ENCODE measurements at regions not wholly inside any gene's neighbourhood (a gene's known extent, or its start where the extent isn't known, plus 50 kb on each side); places are given as distances from the start of the nearest gene placed in this dataset.
"Not testable (repeated sequence)": the region's sequence is repeated elsewhere in the genome, so short reads cannot be mapped to it uniquely, and the experiment has no call there.

DNA sequence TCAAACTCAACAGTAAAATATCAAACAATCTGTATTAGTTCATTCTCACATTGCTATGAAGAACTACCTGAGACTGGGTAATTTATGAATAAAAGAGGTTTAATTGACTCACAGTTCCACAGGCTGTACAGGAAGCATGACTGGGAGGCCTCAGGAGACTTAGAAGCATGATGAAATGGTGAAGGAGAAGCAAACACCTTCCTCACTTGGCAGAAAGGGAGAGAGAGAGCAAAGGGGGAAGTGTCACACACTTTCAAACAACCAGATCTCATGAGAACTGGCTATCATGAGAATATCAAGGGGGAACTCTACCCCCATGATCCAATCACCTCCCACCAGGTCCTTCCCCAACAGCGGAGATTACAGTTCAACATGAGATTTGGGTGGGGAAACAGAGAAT, 198.5 kb upstream of the CRIM1 start:
- DNase-seq = not testable (repeated sequence)

- no peak for DNase-seq
Measured at GRCh38 chr2:36147670-36148390, 207.7 kb upstream of the CRIM1 start.

DNA sequence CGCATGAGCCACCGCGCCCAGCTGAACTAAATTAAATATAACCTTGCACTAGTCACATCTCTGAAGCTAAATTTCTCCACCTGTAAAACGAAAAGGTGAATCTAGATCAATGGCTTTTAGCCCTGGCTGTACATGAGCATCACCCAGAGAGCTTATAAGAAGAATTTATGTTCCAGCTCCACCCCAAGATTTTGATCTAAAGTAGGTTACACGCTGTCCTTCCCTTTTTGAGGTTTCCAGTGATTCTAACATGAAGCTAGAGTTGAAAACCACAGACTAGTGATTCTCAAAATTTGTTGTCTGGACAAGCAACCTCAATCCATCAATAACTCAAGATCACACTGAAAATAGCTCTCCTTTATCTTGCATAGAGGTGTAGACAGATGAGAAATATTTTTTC, 208.8 kb upstream of the CRIM1 start:
- DNase-seq = no peak

DNA sequence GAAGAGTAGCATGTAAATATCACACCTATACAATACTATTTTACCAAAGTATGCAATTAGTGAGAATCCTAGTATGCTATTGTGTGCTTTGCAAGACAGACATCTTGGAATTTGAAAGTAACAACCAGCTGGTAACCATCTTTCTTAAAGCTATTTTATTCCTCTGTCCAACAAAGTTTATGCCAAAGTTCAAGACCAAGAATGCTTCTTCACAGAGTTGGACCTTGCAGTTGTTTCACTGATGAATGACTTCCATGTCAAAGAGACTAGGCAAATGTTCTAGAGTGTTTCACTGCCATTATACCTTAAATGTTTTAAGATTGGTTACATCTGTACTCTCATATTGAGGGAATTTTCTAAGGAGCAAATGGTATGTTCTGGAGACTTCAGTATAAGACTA, 215.2 kb upstream of the CRIM1 start:
- DNase-seq = no peak

DNA sequence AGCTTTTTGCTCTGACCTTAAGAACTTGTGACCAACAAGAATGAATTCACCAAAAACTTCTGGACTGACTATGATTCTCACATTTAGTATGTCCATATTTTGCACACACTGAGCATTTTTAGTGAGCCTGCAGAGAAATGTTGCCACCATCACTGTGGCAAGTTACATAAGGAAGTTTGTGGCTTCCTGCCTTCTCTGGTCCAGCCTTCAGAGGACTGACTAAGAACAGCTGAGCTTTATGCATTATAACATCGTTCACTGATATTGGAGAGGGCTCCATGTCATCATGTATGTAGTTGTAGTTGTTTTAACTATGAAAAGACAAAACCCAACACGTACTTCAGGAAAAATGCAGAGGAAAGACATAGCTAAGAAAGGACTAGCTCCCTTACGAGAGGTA, 218.0 kb upstream of the CRIM1 start:
- no peak for DNase-seq

- DNase-seq = no peak
Measured at GRCh38 chr2:36134281-36134680, 221.3 kb upstream of the CRIM1 start.

DNA sequence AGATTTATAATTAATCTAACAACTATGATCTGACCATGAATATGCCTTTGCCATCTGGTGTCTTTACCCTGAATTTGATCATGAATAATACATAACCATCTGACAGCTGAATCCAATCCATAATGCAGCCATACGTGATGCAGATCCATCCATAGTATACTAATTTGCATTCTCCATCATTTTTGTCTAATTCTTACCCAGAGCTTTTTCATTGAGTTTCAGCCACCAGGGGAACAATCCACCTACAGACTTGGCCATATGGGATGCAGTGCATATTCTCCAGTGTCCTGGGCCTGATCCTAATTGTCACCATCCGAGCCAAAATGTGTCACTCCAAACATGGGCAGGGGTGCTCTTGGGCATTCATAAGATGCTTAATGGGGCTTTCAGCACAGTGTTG, 227.2 kb upstream of the CRIM1 start:
- DNase-seq = no peak

DNA sequence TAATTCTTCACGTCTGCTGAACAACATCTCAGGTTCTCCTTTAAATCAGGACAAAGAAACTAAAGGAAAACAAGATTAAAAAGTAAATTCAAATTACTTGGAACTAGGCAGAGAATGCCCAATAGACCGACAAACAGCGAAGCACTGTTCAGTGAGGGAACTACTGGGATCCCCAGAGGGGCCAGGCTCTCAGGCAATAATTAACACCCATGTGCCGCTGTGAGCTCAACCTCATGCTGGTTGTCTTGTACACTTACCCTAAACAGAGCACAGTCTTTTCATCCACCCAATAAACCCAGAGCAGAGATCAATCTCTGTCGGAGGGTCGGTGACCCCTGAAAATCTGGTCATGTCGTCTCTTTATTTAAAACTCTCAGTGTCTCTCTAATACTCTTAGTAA, 229.9 kb upstream of the CRIM1 start:
- DNase-seq = no peak

DNA sequence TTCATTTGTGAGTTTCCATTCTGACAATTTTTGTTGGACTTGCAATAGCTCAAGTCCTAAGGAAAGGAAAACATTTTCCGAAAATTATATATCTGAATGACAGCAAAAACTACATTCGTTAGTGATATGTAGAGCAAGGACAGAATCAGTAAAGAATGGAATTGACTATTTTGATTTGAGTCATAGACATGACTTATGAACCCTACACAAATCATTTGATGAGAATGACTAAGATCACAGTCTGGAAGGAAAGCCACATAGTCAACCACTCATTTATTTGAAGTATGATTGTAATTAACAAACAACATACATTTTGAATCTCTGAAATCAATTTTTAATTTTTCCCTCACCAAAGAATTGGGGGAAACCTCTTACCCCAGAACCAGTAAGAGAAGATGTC, 231.6 kb upstream of the CRIM1 start:
- no peak for DNase-seq

DNA sequence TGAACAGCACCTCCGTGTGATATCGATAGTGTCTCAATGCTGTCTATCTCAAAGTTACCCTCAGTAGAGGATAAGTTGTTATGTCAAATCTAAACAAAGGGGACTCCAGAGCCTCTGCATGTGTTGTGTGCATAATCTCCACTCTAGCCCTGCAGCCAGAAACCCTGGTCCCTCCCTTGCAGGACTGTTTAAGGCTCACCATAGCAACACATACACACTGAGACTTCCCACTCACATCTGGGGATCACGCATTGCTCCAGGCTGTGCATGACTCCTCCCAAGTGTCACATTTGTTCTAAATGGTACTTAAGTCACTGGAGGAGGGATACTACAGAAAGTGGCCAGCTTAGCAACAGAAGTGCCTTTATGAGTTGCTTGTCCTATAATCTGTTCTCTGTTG, 258.6 kb upstream of the CRIM1 start:
- no peak for DNase-seq

- DNase-seq = not testable (repeated sequence)
Measured at GRCh38 chr2:36091844-36092741, 263.5 kb upstream of the CRIM1 start.

DNA sequence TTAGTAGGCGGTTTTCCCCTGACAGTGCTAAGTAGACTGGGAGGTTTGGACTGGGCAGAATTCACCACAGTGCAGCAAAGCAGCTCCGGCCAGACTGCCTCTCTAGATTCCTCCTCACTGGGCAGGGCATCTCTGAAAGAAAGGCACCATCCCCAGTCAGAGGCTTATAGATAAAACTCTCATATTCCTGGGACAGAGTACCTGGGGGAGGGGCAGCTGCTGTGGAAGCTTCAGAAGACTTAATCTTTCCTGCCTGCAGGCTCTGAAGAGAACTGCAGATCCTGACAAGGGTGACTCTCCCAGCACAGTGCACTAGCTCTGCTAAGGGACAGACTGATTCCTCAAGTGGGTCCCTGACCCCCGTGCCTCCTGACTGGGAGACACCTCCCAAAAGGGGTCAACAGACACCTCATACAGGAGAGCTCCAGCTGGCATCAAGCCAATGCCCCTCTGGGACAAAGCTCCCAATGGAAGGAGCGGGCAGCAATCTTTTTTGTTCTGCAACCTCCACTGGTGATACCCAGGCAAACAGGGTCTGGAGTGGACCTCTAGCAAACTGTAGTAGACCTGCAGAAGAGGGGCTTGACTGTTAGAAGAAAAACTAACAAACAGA, 266.8 kb upstream of the CRIM1 start:
- DNase-seq = no peak

GRCh38 chr2:36087344-36087743, 268.2 kb upstream of the CRIM1 start:
- no peak for DNase-seq

- no peak for DNase-seq
Measured at GRCh38 chr2:36079793-36080192, 275.8 kb upstream of the CRIM1 start.

DNA sequence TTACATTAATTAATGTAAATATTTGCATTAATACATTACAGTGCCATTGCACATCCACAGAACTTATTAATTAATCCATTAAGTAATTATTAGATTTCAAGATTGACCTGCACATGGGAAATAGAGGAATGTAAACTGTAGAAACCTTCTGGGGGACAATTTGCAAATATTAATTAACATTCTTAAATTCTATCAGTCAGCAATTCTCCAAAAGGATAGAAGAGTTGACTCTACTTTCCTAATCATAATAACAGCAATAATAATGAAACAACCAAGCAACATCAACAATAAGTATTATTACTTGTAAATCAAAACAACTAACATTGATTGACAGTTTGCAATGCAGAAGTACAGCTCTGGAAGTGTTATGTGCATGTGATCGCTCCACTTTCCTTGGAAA, 281.6 kb upstream of the CRIM1 start:
- no peak for DNase-seq

DNA sequence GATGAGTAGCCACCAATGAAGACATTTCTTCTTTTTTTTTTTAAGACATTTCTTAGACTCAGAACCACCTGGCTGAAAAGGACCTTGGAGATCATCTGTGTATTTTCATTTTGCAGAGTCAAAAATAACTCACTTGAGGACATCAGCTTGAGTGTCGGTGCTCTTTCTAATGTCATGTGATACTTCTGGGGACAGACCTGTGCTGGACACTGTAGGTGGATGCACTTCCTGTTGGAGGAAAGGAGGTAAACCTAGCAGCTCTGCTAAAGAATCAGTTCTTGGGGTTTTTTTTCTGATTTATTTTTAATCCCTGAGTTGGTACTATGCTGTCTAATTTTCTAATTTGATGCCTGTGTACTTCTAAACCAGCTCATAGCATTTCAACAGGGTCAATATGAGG, 283.9 kb upstream of the CRIM1 start:
- no peak for DNase-seq

GRCh38 chr2:36069074-36069473, 286.5 kb upstream of the CRIM1 start:
- DNase-seq = no peak

DNA sequence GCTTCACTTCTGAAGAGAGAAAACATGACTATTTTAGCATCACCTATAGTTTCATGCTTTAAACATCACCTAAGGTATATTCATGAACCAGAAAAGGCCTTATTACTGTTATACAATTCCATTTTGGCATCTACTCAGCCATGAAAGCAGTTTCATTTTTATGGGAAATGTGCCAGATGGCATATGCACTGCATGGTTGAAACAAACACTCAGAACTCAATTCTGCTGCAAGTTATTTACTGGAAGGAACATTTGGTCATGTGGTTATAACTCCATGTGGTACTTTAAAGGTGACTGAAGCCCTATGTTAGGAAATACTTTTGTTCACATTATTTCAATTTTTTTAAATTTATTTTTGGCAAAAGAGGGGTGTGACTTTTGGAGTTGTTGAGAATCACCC, 287.5 kb upstream of the CRIM1 start:
- DNase-seq = no peak

GRCh38 chr2:36060133-36060532, 295.4 kb upstream of the CRIM1 start:
- DNase-seq = no peak

DNA sequence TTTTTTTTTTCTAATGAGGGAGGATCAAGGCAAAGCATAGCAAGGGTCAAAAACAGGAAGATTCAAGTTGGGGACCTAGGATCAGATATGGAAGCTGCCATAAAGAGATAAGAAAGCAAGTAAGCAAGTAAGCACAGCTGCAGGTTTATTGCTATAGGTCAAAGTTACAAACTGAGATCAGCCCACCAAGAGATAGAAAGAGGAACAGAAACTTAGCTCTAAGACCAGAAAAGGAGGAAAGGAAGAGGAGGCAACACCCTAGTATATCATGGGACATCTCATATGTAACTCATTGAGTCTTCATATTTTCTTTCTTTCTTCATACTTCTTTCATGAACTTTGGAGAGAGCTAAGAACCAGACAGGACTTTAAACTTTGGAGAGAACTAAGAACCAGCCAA, 295.9 kb upstream of the CRIM1 start:
- peak; percentile 12 to 45 (median 20) for DNase-seq

DNA sequence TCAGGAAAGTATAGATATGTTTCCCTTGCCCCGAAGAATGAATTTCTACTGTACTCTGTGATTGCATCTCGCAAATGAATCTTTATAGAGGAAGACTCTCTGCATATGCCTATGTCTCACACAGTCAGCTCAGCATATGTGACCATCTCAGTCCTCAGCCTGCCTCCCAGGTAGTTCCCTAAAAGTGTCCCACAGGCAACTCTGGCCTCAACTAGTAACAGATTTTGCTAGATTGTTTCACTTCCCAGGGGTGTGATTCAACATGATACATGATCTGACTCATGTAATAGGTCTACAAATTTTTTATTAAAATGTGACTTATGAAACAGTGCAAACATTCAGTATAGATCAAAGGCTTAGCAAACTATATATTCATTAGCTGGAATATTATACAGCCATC, 296.6 kb upstream of the CRIM1 start:
- DNase-seq = peak; percentile 54 to 69 (median 64)

DNA sequence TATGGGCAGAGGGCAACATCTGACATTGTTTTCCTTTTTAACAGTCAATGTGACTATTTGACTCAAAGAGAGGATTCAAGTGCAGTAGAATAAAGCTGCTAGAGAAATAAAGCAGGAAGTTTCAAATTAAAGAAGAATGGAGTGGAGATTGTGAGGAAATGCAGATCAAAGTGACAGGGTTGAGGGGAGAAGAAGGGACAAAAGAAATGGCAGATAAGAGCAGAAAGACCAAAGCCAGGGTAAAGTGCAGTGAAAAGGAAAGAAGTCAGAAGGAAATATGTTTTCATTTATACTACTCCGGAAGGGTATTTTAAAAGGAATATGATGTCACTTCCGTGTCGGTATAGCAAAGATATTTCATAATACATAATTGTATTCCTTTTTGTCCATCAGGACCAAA, 297.5 kb upstream of the CRIM1 start:
- DNase-seq = peak in 1 of 3 donors; percentile 8

DNA sequence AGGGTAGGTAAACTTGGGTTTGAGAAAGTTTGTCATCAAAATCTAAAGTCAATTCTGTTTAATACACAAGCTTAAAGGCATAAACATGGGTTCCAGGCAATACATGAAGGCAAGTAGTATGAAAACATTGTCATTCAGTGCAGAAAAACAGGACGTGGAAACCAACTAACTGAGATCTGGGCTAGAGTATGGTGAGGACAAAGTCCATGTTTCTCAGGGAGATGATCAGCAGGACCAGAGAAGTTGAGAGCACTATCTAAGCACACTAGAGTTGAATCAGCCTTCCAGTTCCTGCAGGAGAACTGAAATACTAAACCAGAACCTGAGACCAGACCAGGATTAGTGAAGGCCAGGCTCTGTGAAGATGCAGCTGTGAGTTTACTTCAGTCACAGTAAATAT, 302.8 kb upstream of the CRIM1 start:
- DNase-seq = no peak

GRCh38 chr2:36044411-36044810, 311.2 kb upstream of the CRIM1 start:
- no peak for DNase-seq
